BE2C (cell line): ENCODE measurements at regions not wholly inside any gene's neighbourhood (a gene's known extent, or its start where the extent isn't known, plus 50 kb on each side); places are given as distances from the start of the nearest gene placed in this dataset.
"Not testable (repeated sequence)": the region's sequence is repeated elsewhere in the genome, so short reads cannot be mapped to it uniquely, and the experiment has no call there.

Experiments used
- DNase-seq: peaks from one replicate; pipeline ENCODE4 v3.0.0-alpha.2; 2020
- H3K27me3 ChIP-seq: fragments of 250-450 bp; sonication (Bioruptor Pico); 2 replicates; pipeline ENCODE4 v1.5.1; 2020; ENCODE audit warnings: mild to moderate bottlenecking
- H3K36me3 ChIP-seq: fragments of 250-450 bp; sonication (Bioruptor Pico); 2 replicates; pipeline ENCODE4 v1.5.1; 2020; ENCODE audit warnings: mild to moderate bottlenecking
- H3K4me1 ChIP-seq: fragments of 250-450 bp; sonication (Bioruptor Pico); 2 replicates; pipeline ENCODE4 v1.5.1; 2020
- H3K4me3 ChIP-seq: 2 replicates; pipeline ENCODE4 v1.5.1; 2011; ENCODE audit warnings: low read depth, low read length
- H3K9me3 ChIP-seq: fragments of 250-450 bp; sonication (Bioruptor Pico); 2 replicates; pipeline ENCODE4 v1.5.1; 2020
- CTCF ChIP-seq: IDR thresholded peaks from 2 replicates; pipeline ENCODE4 v1.5.1; 2012; ENCODE audit warnings: mild to moderate bottlenecking, low read depth, low read length

DNA sequence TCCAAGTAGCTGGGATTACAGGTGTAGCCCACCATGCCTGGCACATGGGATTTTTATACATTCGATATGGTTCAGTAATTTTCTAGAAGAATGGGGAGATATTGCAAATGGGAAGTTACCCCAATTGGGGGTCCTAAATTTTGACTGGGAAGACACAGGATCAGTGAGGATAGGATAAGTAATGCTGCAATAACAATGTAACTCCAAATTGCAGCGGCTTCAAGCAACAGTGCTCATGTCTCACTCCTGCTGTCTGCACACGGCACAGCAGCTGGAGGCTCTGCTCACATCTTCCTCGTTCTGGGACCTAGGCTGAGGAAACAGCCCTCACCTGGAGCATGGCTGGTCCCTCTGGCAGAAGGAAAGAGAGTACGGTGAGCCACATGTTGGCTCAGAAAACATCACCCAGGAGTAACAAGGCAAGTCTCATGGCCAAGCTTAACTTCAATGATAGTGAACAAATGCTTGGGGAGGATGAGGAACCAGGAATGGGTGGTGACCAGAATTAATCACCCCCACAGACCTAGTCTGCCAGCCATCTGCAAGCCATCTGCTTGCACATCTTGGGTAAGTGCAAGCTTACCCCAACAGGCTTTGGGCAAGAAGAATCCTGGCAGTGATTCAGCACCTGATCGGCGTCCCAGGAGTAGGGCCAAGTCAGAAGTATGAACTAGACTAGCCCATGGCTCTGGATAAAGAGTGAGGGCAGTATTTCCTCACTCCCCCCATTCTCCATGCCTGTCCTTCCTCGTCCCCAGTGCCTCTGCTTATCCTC, 229.2 kb downstream of the COPRS start:
- no peaks in the 10 kb centered on the region for H3K4me1 ChIP-seq
- H3K9me3 ChIP-seq = no peaks in the 10 kb centered on the region
- H3K36me3 ChIP-seq = no peaks in the 10 kb centered on the region
- no peaks in the 10 kb centered on the region for H3K27me3 ChIP-seq
- no peak for DNase-seq
- TF ChIP-seq CTCF = no peak
- no peak overlapping the region for H3K4me3 ChIP-seq

- Histone ChIP-seq H3K4me1 (no peaks in the 10 kb centered on the region), H3K4me3 (no peak overlapping the region), H3K36me3 (no peaks in the 10 kb centered on the region), H3K27me3 (no peaks in the 10 kb centered on the region), H3K9me3 (no peaks in the 10 kb centered on the region)
- no peak for DNase-seq
- TF ChIP-seq CTCF = no peak
Observed at GRCh38 chr17:31627960-31628359, 231.1 kb downstream of the COPRS start.

DNA sequence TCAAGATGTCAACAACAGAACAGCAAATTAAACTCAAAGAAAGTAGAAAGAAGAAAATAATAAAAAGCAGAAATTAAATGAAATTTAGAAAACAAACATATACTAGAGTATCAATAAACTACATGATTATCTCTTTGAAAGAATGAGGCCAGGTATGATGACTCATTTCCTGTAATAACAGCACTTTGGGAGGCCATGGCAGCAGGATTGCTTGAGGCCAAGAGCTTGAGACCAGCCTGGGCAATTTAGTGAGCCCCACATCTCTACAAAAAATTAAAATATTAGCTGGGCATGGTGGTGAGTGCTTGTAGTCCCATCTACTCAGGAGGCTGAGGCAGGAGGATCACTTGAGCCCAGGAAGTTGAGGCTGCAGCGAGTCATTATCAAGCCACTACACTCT, 232.5 kb downstream of the RAB11FIP4 start:
- TF ChIP-seq CTCF = no peak
- Histone ChIP-seq H3K9me3 (no peaks in the 10 kb centered on the region), H3K27me3 (no peaks in the 10 kb centered on the region), H3K4me3 (no peak overlapping the region), H3K4me1 (no peaks in the 10 kb centered on the region), H3K36me3 (no peaks in the 10 kb centered on the region)
- DNase-seq = no peak

- Histone ChIP-seq H3K4me3 (no peak overlapping the region), H3K9me3 (no peaks in the 10 kb centered on the region), H3K27me3 (no peaks in the 10 kb centered on the region), H3K36me3 (no peaks in the 10 kb centered on the region), H3K4me1 (no peaks in the 10 kb centered on the region)
- DNase-seq = no peak
- no peak for TF ChIP-seq CTCF
Observed at GRCh38 chr17:31622500-31622899, 231.0 kb downstream of the RAB11FIP4 start.

DNA sequence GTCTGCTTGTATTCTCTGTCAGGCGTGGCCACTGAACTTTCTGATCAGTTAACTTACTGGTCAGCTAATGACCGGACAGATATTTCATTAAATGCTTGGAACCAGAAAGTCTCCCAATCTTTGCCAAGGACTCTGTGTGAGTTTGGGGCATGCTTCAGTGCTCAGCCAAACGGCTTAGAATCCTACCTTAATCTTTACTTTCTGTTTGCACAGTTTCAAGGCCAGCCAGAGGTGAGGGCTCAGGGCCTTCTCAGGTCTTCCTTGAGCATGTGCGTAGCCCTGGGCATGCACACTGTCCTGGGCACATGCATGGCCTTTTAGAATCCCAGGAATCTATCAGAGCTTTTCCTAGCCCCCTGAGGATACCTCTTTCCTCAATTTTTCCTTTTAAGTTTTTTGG, 230.1 kb downstream of the RAB11FIP4 start:
- no peak for DNase-seq
- H3K36me3 ChIP-seq = no peaks in the 10 kb centered on the region
- no peak for TF ChIP-seq CTCF
- H3K9me3 ChIP-seq = no peaks in the 10 kb centered on the region
- H3K27me3 ChIP-seq = no peaks in the 10 kb centered on the region
- no peaks in the 10 kb centered on the region for H3K4me1 ChIP-seq
- no peak overlapping the region for H3K4me3 ChIP-seq

GRCh38 chr17:31611053-31611452, 219.6 kb downstream of the RAB11FIP4 start:
- H3K9me3 ChIP-seq, H3K27me3 ChIP-seq, DNase-seq, H3K36me3 ChIP-seq, H3K4me1 ChIP-seq, H3K4me3 ChIP-seq: not testable (repeated sequence)
